ENCODE measurements at regions not wholly inside any gene's neighbourhood (a gene's known extent, or its start where the extent isn't known, plus 50 kb on each side); places are given as distances from the start of the nearest gene placed in this dataset.

DNA sequence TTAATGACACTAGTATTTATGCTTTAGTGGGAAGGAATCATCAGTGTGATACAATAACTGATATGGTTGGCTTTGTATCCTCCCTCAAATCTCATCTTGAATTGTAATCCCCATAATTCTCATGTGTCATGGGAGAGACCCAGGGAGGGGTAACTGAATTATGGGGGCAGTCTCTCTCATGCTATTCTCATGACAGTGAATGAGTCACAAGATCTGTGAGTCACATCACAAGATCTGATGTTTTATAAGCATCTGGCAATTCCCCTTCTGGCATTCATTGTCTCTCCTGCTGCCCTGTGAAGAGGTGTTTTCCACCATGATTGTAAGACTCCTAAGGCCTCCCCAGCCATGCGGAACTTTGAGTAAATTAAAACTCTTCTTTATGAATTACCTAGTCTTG, 1760.3 kb downstream of the NCAM2 start:
- Histone ChIP-seq H3K9ac (ENCODE audit: control insufficient read depth, insufficient read depth, low read length) (no peak overlapping the region), H3K9me3 (replicated peaks; ENCODE audit: control insufficient read depth, insufficient read depth, low read length) (no peaks in the 10 kb centered on the region), H3K79me2 (ENCODE audit: control insufficient read depth, insufficient read depth, low read length) (no peaks in the 10 kb centered on the region), H3K27me3 (replicated peaks in 1 of 2; ENCODE audit: control insufficient read depth in 2 of 2, insufficient read depth in 2 of 2, low read length in 1 of 2) (no peaks in the 10 kb centered on the region), H3K4me2 (ENCODE audit: control insufficient read depth, insufficient read depth) (no peak overlapping the region), H3K4me1 (ENCODE audit: control insufficient read depth, insufficient read depth, low read length) (no peaks in the 10 kb centered on the region), H3K27ac (ENCODE audit: control insufficient read depth, insufficient read depth) (no peak overlapping the region), H3K36me3 (ENCODE audit: control insufficient read depth in 2 of 2, insufficient read depth in 2 of 2, low read length in 1 of 2) (no peaks in the 10 kb centered on the region), H4K20me1 (ENCODE audit: control insufficient read depth, insufficient read depth) (no peaks in the 10 kb centered on the region), H2AFZ (ENCODE audit: control insufficient read depth, low read depth, low read length) (no peak overlapping the region), H3K4me3 (no peak overlapping the region)
- no TSS peak for BruUV-seq (replicated peaks)
- SMC1A ChIA-PET (ENCODE audit: uncharacterized antibody, unreplicated experiment), result no interaction called here
- 0% methylated on average over 1 of the region's 1 CpG for WGBS (ENCODE audit: insufficient coverage, insufficient replicate concordance, low lambda C conversion rate, missing lambda C conversion rate)
- FAIRE-seq, result no peak
- POLR2A ChIA-PET, result no interaction called here
- TF ChIP-seq NR2C1 (IDR thresholded peaks at IDR 0.05) (no peak), MYC (IDR thresholded peaks at IDR 0.05; ENCODE audit: insufficient read depth, insufficient read length, insufficient replicate concordance, low read length, severe bottlenecking) (no peak), DPF2 (IDR thresholded peaks at IDR 0.05) (no peak), GABPA (IDR thresholded peaks at IDR 0.05; ENCODE audit: low read depth) (no peak)
- TF ChIP-seq, protein P1, sequence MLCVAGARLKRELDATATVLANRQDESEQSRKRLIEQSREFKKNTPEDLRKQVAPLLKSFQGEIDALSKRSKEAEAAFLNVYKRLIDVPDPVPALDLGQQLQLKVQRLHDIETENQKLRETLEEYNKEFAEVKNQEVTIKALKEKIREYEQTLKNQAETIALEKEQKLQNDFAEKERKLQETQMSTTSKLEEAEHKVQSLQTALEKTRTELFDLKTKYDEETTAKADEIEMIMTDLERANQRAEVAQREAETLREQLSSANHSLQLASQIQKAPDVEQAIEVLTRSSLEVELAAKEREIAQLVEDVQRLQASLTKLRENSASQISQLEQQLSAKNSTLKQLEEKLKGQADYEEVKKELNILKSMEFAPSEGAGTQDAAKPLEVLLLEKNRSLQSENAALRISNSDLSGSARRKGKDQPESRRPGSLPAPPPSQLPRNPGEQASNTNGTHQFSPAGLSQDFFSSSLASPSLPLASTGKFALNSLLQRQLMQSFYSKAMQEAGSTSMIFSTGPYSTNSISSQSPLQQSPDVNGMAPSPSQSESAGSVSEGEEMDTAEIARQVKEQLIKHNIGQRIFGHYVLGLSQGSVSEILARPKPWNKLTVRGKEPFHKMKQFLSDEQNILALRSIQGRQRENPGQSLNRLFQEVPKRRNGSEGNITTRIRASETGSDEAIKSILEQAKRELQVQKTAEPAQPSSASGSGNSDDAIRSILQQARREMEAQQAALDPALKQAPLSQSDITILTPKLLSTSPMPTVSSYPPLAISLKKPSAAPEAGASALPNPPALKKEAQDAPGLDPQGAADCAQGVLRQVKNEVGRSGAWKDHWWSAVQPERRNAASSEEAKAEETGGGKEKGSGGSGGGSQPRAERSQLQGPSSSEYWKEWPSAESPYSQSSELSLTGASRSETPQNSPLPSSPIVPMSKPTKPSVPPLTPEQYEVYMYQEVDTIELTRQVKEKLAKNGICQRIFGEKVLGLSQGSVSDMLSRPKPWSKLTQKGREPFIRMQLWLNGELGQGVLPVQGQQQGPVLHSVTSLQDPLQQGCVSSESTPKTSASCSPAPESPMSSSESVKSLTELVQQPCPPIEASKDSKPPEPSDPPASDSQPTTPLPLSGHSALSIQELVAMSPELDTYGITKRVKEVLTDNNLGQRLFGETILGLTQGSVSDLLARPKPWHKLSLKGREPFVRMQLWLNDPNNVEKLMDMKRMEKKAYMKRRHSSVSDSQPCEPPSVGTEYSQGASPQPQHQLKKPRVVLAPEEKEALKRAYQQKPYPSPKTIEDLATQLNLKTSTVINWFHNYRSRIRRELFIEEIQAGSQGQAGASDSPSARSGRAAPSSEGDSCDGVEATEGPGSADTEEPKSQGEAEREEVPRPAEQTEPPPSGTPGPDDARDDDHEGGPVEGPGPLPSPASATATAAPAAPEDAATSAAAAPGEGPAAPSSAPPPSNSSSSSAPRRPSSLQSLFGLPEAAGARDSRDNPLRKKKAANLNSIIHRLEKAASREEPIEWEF (IDR thresholded peaks at IDR 0.05; ENCODE audit: insufficient replicate concordance, low read depth, low read length), result no peak
- no peak for ATAC-seq
- in situ Hi-C loops (cut with MboI), result no loop called here
- CTCF ChIA-PET, result no interaction called here
- RAD21 ChIA-PET (ENCODE audit: unreplicated experiment), result no interaction called here
- intact Hi-C loops (cut with micrococcal nuclease; ENCODE audit: unreplicated experiment), result no loop called here
- no peak for DNase-seq (ENCODE audit: low read depth, low spot score)
